ENCODE measurements at regions not wholly inside any gene's neighbourhood (a gene's known extent, or its start where the extent isn't known, plus 50 kb on each side); places are given as distances from the start of the nearest gene placed in this dataset.
A peak's percentile ranks its signal among the peaks of the same experiment; 100 is the strongest.

- H3K27me3 Mint-ChIP-seq, result peaks cover 19% of the 10 kb centered on the region
Measured at GRCh38 chr2:64393383-64394010, 60.5 kb upstream of the LGALSL start.

GRCh38 chr2:64394153-64394552 lies 59.8 kb upstream of the LGALSL start:
- no peak overlapping the region for H3K4me3 Mint-ChIP-seq
- CTCF ChIA-PET, result no interaction called here

More at GRCh38 chr2:64393383-64394010, 60.5 kb upstream of the LGALSL start:
- CTCF ChIA-PET, result no interaction called here
- peaks cover 4% of the 10 kb centered on the region for H3K9me3 Mint-ChIP-seq
- DNase-seq, result no peak
- no peak overlapping the region for H3K27ac Mint-ChIP-seq
- H3K4me1 Mint-ChIP-seq, result no peaks in the 10 kb centered on the region
- no peaks in the 10 kb centered on the region for H3K36me3 Mint-ChIP-seq
- H3K4me3 Mint-ChIP-seq, result no peak overlapping the region

DNA sequence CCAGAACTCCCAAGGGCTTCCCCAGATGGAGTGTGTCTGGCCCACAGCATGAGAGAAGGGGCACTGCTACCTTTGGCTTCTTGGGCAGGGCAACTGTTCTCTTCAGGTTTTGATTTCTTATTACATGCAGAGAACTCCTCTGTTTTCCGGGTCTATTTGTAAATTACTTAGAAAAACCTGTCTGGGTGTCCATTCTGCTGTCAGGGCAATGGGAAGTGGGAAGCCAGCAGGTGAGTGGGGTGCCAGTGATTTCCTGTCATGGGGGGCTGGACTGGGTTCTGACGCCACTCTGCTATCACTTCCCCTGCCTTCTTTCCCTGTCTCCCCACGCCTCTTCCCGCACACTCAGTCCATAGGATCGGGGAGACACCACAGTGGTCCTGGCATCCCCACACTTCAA lies 58.0 kb upstream of the LGALSL start:
- Mint-ChIP-seq H3K9me3 (peaks cover 2% of the 10 kb centered on the region), H3K4me3 (no peak overlapping the region), H3K27ac (no peak overlapping the region), H3K36me3 (no peaks in the 10 kb centered on the region), H3K4me1 (no peaks in the 10 kb centered on the region), H3K27me3 (peaks cover 17% of the 10 kb centered on the region)
- CTCF ChIA-PET, result no interaction called here
- no peak for DNase-seq

More at GRCh38 chr2:64394153-64394552, 59.8 kb upstream of the LGALSL start:
- Mint-ChIP-seq H3K27me3 (peaks cover 14% of the 10 kb centered on the region), H3K4me1 (no peaks in the 10 kb centered on the region), H3K27ac (no peak overlapping the region), H3K36me3 (no peaks in the 10 kb centered on the region), H3K9me3 (peaks cover 4% of the 10 kb centered on the region)
- no peak for DNase-seq

DNA sequence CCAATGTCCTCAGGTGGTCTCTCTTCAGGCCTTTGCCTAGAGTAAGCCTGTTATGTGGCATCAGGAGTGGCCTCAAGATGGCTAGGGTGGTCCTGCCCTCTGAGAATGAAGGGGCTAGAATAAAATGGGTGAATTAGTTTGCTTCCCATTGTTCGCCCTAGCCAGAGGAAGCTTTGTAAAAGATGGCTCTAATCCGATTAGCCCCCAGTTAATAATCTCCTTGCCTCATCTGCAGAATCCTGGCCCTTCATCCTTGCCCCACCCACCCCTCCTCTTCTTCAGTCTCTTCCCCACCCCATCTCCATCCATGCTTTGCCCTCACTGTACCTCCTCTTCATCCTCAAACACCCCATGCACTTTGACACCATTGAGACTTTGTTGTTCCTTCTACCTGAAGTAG lies 57.4 kb upstream of the LGALSL start:
- Mint-ChIP-seq H3K4me3 (no peak overlapping the region), H3K4me1 (no peaks in the 10 kb centered on the region), H3K9me3 (peaks cover under 1% of the 10 kb centered on the region), H3K27me3 (peaks cover 20% of the 10 kb centered on the region), H3K36me3 (no peaks in the 10 kb centered on the region), H3K27ac (no peak overlapping the region)
- no peak for DNase-seq
- CTCF ChIA-PET, result interaction anchor here (1.7 kb wide), 1 partner anchor 66 kb away, joined by 4 read pairs; no protein-coding TSS in a partner anchor

GRCh38 chr2:64398516-64399129 lies 55.3 kb upstream of the LGALSL start:
- Mint-ChIP-seq H3K27ac (no peak overlapping the region), H3K36me3 (no peaks in the 10 kb centered on the region), H3K9me3 (no peaks in the 10 kb centered on the region), H3K4me3 (no peak overlapping the region), H3K27me3 (peaks cover 11% of the 10 kb centered on the region), H3K4me1 (no peaks in the 10 kb centered on the region)
- DNase-seq, result no peak
- CTCF ChIA-PET, result no interaction called here

DNA sequence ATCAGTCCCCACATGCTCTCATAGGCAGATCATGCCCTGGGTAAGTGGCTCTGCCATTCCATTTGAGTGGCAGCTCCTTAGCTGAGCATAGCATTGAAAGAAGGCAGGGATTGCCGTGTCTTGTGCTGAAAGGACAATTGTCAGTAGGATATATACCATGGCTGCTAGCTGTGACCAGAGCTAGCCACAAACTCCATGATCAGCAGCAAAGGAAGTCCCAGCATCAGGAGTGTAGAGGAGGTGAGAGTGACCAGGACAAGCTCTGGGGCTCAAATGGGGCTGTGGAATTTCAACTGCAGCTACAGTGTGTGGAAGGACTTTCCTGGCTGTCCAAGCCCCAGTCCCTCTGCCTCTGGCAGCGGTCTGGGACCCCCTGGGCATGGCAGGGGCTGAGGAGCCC lies 54.4 kb upstream of the LGALSL start:
- peaks cover 4% of the 10 kb centered on the region for H3K4me1 Mint-ChIP-seq
- DNase-seq, result no peak
- H3K27me3 Mint-ChIP-seq, result peaks cover 11% of the 10 kb centered on the region
- no peaks in the 10 kb centered on the region for H3K36me3 Mint-ChIP-seq
- CTCF ChIA-PET, result no interaction called here
- H3K4me3 Mint-ChIP-seq, result no peak overlapping the region
- H3K9me3 Mint-ChIP-seq, result no peaks in the 10 kb centered on the region
- H3K27ac Mint-ChIP-seq, result no peak overlapping the region

- CTCF ChIA-PET, result interaction anchor here (0.8 kb wide), 1 partner anchor 72 kb away, joined by 3 read pairs; no protein-coding TSS in a partner anchor
- Mint-ChIP-seq H3K27me3 (peaks cover 11% of the 10 kb centered on the region), H3K4me1 (peaks cover 4% of the 10 kb centered on the region), H3K9me3 (no peaks in the 10 kb centered on the region), H3K4me3 (no peak overlapping the region), H3K27ac (no peak overlapping the region), H3K36me3 (no peaks in the 10 kb centered on the region)
- no peak for DNase-seq
Measured at GRCh38 chr2:64400105-64400728, 53.7 kb upstream of the LGALSL start.

GRCh38 chr2:64400733-64401528 lies 53.0 kb upstream of the LGALSL start:
- peaks cover 13% of the 10 kb centered on the region for H3K27me3 Mint-ChIP-seq
- H3K9me3 Mint-ChIP-seq, result no peaks in the 10 kb centered on the region
- peak overlapping the region; percentile 8 for H3K27ac Mint-ChIP-seq
- H3K4me1 Mint-ChIP-seq, result peaks cover 4% of the 10 kb centered on the region
- CTCF ChIA-PET, result interaction anchor here (0.8 to 1.2 kb wide), 2 partner anchors 38 to 73 kb away, joined by 3 read pairs; no protein-coding TSS in a partner anchor
- no peak overlapping the region for H3K4me3 Mint-ChIP-seq
- H3K36me3 Mint-ChIP-seq, result no peaks in the 10 kb centered on the region
- no peak for DNase-seq

DNA sequence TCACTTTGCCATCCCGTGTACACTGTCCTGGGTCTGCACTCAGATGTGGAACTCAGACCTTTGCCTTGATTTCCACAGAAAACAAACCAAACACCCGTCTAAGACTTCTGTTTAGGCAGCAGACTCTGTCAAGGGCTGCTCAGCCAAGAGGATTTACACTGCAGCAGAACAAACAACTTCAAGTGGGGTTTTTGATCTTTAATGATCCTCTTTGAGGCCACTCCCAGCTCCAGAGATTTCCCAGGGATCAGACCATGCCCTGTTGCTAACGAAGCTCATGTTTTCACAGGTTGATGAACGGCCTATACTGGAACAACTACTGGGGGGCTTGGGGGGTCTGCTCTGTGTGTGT lies 52.5 kb upstream of the LGALSL start:
- no peak for DNase-seq
- Mint-ChIP-seq H3K9me3 (no peaks in the 10 kb centered on the region), H3K4me1 (peaks cover 4% of the 10 kb centered on the region), H3K27me3 (peaks cover 17% of the 10 kb centered on the region), H3K36me3 (no peaks in the 10 kb centered on the region), H3K27ac (peak overlapping the region; percentile 8), H3K4me3 (no peak overlapping the region)
- CTCF ChIA-PET, result interaction anchor here (1.2 kb wide), 1 partner anchor 39 kb away, joined by 3 read pairs; no protein-coding TSS in a partner anchor

DNA sequence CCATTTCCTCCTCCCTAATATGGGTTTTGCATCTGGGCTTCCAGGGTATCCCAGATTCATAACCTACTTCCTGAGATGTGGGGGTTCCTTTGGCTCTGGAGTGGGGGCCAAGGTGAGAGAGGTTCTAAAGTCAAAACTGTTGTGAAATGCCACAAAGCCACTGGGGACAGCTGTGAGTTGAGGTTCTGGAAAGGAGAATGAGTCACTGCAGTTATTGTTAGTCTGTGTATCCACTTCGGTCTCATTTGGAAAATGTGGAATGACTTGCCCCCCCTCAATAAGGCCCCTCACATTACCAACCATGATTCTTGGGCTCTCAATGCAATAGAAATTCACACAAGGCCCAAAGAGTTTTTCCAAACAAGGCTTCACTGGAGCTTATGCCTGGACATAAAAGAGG lies 51.1 kb upstream of the LGALSL start:
- DNase-seq, result no peak
- Mint-ChIP-seq H3K27me3 (peaks cover 17% of the 10 kb centered on the region), H3K36me3 (no peaks in the 10 kb centered on the region), H3K9me3 (no peaks in the 10 kb centered on the region), H3K4me3 (no peak overlapping the region), H3K27ac (no peak overlapping the region), H3K4me1 (peaks cover 4% of the 10 kb centered on the region)
- CTCF ChIA-PET, result no interaction called here

GRCh38 chr2:64403426-64403825 lies 50.5 kb upstream of the LGALSL start:
- no peak for DNase-seq
- H3K4me3 Mint-ChIP-seq, result no peak overlapping the region
- H3K27ac Mint-ChIP-seq, result no peak overlapping the region
- CTCF ChIA-PET, result no interaction called here
- H3K9me3 Mint-ChIP-seq, result no peaks in the 10 kb centered on the region
- no peaks in the 10 kb centered on the region for H3K36me3 Mint-ChIP-seq
- peaks cover 17% of the 10 kb centered on the region for H3K27me3 Mint-ChIP-seq
- H3K4me1 Mint-ChIP-seq, result peaks cover 4% of the 10 kb centered on the region

GRCh38 chr2:64404002-64404731 lies 49.8 kb upstream of the LGALSL start:
- CTCF ChIA-PET, result no interaction called here
- Mint-ChIP-seq H3K4me3 (no peak overlapping the region), H3K27me3 (peaks cover 17% of the 10 kb centered on the region), H3K27ac (no peak overlapping the region), H3K4me1 (peaks cover 4% of the 10 kb centered on the region), H3K36me3 (no peaks in the 10 kb centered on the region), H3K9me3 (no peaks in the 10 kb centered on the region)
- no peak for DNase-seq
